ENCODE measurements at regions not wholly inside any gene's neighbourhood (a gene's known extent, or its start where the extent isn't known, plus 50 kb on each side); places are given as distances from the start of the nearest gene placed in this dataset.

DNA sequence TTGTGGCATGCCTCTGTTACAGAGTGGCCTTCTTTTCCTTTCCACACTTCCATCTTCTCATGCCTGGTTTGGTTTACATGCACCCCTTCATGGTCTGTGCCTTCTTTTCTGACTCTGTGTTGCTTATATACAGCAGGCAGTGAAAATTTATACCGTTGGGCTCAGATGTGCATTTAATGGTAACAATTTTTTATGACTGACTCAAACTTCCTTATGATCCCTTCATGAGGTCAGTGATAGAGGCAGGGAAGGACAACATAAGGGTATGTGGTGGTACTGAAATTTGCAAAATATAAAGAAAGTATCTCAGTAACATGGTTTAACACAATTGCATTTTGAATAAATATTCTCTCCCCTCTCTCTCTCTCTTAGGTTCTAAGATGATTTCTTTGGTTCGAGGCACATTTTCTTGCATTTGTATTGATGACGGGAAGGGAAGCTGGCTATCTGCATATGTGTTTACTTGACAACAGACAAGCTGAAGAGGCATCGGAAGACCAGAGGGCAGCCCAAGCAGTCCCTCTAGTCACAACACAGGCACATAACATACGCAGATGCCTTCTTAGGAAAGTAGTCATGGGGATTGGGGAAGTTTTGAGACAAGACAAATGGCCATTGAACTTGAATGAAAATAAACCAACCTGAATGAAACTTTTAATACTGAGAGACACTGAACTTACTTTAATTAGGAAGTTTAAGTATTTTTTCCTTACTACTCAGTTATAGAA, 163.3 kb upstream of the LEF1 start:
- DNase-seq (ENCODE audit: low spot score): no peak

DNA sequence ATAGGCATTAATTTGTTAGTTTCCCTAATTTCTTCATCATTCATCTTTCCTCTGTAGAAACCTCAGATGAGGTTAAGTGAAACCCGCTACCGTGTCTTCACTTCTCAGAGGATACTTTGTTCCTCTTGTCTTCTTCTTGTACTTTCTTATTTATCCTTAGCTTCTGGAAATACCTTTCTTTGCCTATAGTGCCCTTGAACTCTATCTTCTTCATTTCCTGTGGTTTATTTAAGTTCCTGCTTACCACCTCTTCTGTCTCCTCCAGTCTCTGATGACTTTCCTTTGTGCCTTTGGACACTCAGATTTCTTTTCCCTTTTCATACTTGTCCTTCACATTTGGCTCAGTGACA, 159.6 kb upstream of the LEF1 start:
- no peak for DNase-seq (ENCODE audit: low spot score)

GRCh38 chr4:108327642-108328382, 159.1 kb upstream of the LEF1 start:
- DNase-seq (ENCODE audit: low spot score): no peak

DNA sequence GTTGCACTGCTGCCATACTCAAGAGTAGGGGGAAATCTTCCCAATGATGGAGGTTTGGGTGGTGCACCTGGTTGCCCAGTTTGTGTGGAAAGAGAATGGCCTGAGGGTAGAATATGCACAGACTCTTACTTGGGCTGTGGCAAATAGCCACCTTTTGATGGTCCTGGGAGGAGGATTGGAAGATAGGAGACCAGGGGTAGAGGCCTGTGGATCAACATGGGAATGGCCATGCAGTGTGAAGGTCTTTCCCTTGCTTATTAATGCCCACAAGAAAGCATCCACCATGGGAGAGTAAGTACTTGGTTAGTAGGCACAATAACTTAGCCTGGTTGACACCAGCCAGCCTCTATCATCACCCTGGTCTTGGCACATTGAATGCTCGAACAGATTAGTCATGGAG, 156.8 kb upstream of the LEF1 start:
- no peak for DNase-seq (ENCODE audit: low spot score)

- no peak for DNase-seq (ENCODE audit: low spot score)
These were observed 155.7 kb upstream of the LEF1 start for GRCh38 chr4:108324450-108324849.

GRCh38 chr4:108322497-108322896, 153.8 kb upstream of the LEF1 start:
- DNase-seq (ENCODE audit: low spot score): no peak

DNA sequence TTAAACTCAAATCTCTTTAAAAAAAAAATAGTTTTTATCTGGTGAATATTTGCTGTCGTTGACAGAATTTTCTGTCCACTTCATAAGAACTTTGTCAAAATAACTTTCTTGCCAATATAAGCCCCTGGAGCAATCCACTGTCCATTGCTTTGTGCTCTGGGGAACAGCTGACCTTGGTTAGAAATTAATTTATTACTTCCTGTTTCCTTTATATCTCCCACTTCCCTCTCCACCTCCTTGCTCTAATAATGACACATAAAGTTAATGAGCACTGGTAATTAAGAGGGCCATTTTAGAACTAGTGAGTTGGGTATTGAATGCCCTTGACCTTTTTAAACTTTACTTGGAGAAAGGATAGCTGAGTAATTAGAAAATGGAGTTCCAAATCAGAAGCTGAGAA, 151.3 kb upstream of the LEF1 start:
- no peak for DNase-seq (ENCODE audit: low spot score)

DNA sequence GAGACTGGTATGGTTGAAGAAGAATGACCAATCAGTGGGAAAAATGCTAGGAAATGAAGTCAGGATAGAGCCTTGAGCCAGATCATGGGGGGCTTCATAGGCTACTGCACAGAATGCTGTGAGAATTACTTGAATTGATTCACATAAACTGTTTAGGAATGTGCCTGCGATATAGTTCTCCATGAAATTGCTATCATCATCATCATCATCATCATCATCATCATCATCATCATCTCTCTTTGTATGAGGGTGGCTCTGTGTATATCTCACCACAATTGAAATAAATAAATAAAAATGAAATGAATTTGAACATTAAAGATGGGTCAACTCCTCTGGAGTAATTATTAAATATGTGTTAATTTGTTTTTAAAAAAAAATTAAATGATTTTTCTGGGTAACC, 148.6 kb upstream of the LEF1 start:
- no peak for DNase-seq (ENCODE audit: low spot score)

DNA sequence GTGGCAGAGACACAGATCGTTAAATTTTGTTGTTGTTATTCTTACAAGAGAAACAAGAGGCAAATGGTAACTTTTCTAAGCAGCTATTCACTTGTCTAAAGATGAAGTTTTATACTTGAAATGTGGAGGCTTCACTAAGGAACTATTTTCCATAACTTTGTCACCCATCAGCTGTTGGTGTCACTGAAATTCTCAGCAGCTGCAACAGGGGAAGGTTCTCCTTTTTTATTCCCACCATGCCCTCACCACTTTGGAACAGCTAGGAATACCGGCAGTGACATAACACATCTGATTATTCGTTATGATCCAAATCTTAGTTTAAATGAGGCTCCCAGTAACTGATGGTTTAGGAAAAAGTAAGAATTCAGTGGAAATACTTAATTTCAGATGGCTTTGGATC, 147.0 kb upstream of the LEF1 start:
- DNase-seq (ENCODE audit: low spot score): no peak

- DNase-seq (ENCODE audit: low spot score): no peak
These were observed 146.3 kb upstream of the LEF1 start for GRCh38 chr4:108314900-108315589.

- no peak for DNase-seq (ENCODE audit: low spot score)
These were observed 145.0 kb upstream of the LEF1 start for GRCh38 chr4:108313546-108314339.

- DNase-seq (ENCODE audit: low spot score): peak; percentile 14
These were observed 142.6 kb upstream of the LEF1 start for GRCh38 chr4:108311313-108311712.

DNA sequence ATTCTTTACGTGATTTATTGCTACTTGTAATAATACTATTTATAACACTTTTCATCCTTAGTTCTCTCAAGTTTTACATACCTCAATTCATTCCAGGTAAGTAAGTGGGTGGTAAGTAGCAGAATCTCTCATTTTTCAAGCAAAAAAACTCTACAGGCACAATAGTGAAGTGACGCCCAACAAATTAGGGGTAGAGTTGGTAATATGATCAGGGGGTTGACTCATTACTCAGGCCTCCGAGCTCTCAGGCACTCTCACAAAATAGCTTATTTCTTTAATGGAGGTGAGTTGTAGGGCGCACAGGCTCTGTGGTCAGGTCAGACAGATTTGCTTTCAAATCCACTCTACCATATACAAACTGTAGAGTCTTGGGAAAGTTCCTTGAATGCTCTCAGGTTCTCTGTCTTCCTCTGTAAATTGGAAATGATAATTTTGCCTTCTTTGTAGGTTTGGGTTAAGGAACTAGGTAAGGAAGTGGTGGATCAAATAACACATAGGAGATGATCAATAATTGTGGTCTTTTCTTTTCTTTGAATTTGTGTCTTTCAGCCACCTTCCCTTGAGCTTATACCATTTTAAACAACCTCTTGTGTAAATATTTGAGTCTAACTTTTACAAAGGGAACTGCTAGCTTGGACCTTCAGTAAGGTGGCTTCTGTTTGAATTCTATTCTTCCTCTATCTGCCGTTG, 134.9 kb upstream of the LEF1 start:
- DNase-seq (ENCODE audit: low spot score): peak; percentile 29

GRCh38 chr4:108301545-108302251, 133.0 kb upstream of the LEF1 start:
- no peak for DNase-seq (ENCODE audit: low spot score)

GRCh38 chr4:108297605-108298004, 128.9 kb upstream of the LEF1 start:
- no peak for DNase-seq (ENCODE audit: low spot score)

GRCh38 chr4:108292229-108292628, 123.5 kb upstream of the LEF1 start:
- DNase-seq (ENCODE audit: low spot score): no peak

GRCh38 chr4:108291137-108291536, 122.4 kb upstream of the LEF1 start:
- no peak for DNase-seq (ENCODE audit: low spot score)

- DNase-seq (ENCODE audit: low spot score): peak; percentile 69
These were observed 119.2 kb upstream of the LEF1 start for GRCh38 chr4:108287834-108288413.

- no peak for DNase-seq (ENCODE audit: low spot score)
These were observed 111.3 kb upstream of the LEF1 start for GRCh38 chr4:108280072-108280471.

DNA sequence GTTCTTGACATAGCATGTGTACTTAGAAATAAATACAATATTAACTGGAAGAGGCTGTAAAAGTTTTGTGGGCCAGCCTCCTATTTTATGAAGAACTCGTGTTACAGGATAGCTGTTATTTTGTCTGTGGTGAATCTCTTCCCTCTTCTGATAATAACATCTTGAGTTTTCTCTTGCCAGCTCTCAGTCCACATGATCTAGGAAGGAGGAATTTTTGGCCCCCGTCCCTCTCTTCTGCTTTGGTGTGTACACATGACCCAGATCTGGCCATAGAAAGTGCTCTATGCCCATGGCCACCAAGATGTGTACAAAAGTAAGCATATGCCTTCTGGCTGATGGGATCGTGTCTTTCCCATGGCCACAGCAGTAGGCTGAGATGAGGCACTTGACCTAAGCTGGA, 108.0 kb upstream of the LEF1 start:
- no peak for DNase-seq (ENCODE audit: low spot score)

DNA sequence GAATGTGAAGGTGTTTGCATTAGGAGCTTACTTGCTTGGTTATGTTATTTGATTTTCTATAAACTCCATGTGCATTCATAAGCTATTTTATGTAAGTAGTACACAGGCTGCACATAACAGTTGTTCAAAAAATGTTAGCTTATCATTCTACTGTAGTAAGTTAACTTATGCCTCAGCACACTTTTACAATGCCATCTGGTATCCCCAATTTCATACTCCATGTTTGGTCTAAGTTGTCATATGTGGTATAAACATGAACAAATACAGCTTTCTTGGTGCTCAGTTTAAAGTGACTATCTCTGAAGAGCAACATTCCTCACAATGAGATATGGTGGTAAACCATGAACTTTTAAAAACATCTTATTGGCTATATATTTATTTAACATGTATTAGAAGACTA, 104.3 kb upstream of the LEF1 start:
- no peak for DNase-seq (ENCODE audit: low spot score)

Data from SW480 (cell line).